ENCODE measurements at regions not wholly inside any gene's neighbourhood (a gene's known extent, or its start where the extent isn't known, plus 50 kb on each side); places are given as distances from the start of the nearest gene placed in this dataset.

DNA sequence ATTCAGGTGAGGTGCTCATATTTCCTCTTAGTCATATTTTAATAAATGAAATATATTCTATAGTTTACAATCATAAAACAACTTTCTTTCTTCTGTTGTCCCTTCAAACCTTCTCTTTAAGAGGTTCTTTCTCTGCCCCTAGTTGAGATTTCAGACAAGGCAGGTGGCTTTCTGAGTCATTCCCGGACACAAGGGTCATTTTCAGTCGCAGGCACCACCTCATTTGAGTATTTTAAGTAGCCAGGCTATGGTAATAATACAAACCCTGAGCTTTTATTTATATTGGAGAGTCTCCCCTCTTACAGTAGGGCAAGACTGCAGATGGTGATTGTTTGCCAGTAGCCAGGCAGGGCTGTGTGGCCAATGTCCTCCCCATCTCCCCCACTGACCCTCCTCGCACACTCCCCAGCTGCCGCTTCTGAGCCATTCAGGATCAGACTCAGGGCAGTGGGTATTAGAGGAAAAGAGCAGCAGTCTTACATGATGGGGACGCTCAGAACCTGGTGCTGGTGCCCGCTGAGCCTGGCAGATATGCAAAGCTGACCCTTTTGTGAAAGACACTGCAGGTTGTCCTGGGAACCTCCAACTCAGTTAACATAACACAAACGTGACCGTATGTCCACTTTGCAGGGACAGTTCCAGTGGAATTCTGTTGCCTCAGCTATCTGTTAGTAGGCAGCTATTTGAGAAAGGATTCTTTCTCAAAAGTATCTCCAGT lies 101.1 kb upstream of the BCL2L14 start:
- H3K9me3 ChIP-seq = no peaks in the 10 kb centered on the region
- DNase-seq (ENCODE audit: low spot score in 2 of 2) = no peak
- no peak overlapping the region for H3K27ac ChIP-seq
- no peaks in the 10 kb centered on the region for H3K4me1 ChIP-seq
- no peak overlapping the region for H3K4me3 ChIP-seq
- intact Hi-C loops (cut with DNase I) = no loop called here
- no peaks in the 10 kb centered on the region for H3K27me3 ChIP-seq
- H3K36me3 ChIP-seq = no peaks in the 10 kb centered on the region
- TF ChIP-seq, protein P1, sequence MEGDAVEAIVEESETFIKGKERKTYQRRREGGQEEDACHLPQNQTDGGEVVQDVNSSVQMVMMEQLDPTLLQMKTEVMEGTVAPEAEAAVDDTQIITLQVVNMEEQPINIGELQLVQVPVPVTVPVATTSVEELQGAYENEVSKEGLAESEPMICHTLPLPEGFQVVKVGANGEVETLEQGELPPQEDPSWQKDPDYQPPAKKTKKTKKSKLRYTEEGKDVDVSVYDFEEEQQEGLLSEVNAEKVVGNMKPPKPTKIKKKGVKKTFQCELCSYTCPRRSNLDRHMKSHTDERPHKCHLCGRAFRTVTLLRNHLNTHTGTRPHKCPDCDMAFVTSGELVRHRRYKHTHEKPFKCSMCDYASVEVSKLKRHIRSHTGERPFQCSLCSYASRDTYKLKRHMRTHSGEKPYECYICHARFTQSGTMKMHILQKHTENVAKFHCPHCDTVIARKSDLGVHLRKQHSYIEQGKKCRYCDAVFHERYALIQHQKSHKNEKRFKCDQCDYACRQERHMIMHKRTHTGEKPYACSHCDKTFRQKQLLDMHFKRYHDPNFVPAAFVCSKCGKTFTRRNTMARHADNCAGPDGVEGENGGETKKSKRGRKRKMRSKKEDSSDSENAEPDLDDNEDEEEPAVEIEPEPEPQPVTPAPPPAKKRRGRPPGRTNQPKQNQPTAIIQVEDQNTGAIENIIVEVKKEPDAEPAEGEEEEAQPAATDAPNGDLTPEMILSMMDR (IDR thresholded peaks at IDR 0.05) = no peak

- no peak overlapping the region for H3K4me3 ChIP-seq
- TF ChIP-seq, protein P1 (IDR thresholded peaks at IDR 0.05) = no peak
- DNase-seq (ENCODE audit: low spot score in 2 of 2) = no peak
- H3K36me3 ChIP-seq = no peaks in the 10 kb centered on the region
- H3K9me3 ChIP-seq = no peaks in the 10 kb centered on the region
- no peaks in the 10 kb centered on the region for H3K4me1 ChIP-seq
- H3K27ac ChIP-seq = no peak overlapping the region
- intact Hi-C loops (cut with DNase I) = no loop called here
- no peaks in the 10 kb centered on the region for H3K27me3 ChIP-seq
These were observed 100.6 kb upstream of the BCL2L14 start for GRCh38 chr12:11970155-11970520.

DNA sequence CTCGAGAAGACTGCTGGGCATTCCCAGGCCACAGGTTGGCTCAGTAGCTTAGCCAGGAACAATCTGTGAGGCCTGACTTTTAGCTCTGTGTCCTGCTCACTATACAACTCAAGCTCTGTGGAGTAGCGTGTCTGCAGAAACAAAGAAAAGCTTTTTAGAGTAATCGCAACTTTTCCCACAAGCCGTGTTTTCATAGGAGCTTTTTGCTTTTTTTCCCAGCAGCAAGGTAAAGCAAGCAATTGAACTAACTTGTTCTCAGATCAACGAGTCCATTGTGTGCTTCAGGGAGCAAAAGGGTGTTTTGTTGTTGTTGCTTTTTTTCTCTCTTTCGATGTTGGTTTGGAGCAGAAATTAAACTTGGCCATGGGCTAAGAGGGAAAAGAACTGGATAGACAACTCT lies 97.3 kb upstream of the BCL2L14 start:
- TF ChIP-seq, protein P1 (IDR thresholded peaks at IDR 0.05) = no peak
- no peaks in the 10 kb centered on the region for H3K9me3 ChIP-seq
- no peaks in the 10 kb centered on the region for H3K27me3 ChIP-seq
- H3K4me1 ChIP-seq = no peaks in the 10 kb centered on the region
- no peak overlapping the region for H3K4me3 ChIP-seq
- no peak for DNase-seq (ENCODE audit: low spot score in 2 of 2)
- no peak overlapping the region for H3K27ac ChIP-seq
- no peaks in the 10 kb centered on the region for H3K36me3 ChIP-seq
- intact Hi-C loops (cut with DNase I) = no loop called here

DNA sequence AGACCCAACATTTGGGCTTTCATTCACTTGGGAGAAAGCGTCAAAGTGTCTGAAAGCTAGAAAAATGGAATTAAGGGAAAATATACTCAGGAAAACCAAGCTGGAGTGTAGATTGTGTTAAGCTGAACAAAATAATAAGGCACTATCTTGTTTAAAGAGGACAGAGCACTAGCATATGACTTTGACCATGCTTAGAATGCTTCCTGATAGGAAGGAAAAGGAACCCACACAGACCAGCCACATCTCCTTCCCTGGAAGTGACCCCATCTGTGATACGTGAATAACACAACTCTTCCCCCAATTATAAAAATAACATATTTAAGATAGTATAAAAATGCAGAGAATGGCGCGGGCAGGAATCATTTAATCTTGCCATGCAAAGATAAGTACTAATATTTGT lies 94.7 kb upstream of the BCL2L14 start:
- Histone ChIP-seq H3K27me3 (no peaks in the 10 kb centered on the region), H3K4me1 (no peaks in the 10 kb centered on the region), H3K9me3 (no peaks in the 10 kb centered on the region), H3K36me3 (no peaks in the 10 kb centered on the region), H3K4me3 (no peak overlapping the region), H3K27ac (no peak overlapping the region)
- DNase-seq (ENCODE audit: low spot score in 2 of 2) = no peak
- TF ChIP-seq, protein P1 (IDR thresholded peaks at IDR 0.05) = no peak
- intact Hi-C loops (cut with DNase I) = no loop called here

- Histone ChIP-seq H3K9me3 (no peaks in the 10 kb centered on the region), H3K27ac (no peak overlapping the region), H3K27me3 (no peaks in the 10 kb centered on the region), H3K4me3 (no peak overlapping the region), H3K4me1 (no peaks in the 10 kb centered on the region), H3K36me3 (no peaks in the 10 kb centered on the region)
- no peak for DNase-seq (ENCODE audit: low spot score in 2 of 2)
- TF ChIP-seq, protein P1 (IDR thresholded peaks at IDR 0.05) = no peak
- intact Hi-C loops (cut with DNase I) = no loop called here
These were observed 91.9 kb upstream of the BCL2L14 start for GRCh38 chr12:11978726-11979384.
